ENCODE measurements at regions not wholly inside any gene's neighbourhood (a gene's known extent, or its start where the extent isn't known, plus 50 kb on each side); places are given as distances from the start of the nearest gene placed in this dataset.

DNA sequence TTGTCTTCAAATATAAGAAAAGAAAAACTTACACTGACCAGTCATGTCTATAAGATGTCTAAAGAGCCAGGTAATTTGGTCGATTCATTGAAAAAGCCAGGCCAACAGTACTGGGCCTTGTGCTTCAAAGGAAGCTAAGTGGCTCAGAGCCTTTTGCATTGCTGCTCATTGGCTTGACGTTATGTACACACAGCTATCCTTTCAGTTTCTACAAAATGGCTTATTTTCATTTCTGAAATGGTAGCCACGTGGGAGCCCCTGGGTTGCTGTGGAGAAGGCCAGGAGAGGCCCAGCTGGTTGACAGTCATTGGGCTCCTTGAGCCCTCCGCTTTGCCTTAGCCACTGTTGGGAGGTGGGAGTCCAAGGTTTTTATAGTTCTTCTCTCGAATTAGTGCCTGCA, 199.1 kb upstream of the CXorf66 start:
- Histone ChIP-seq H3K4me3 (no peak overlapping the region), H3K9me3 (no peaks in the 10 kb centered on the region), H3K4me1 (no peaks in the 10 kb centered on the region), H3K4me2 (no peak overlapping the region), H3K27ac (no peak overlapping the region)
- POLR2A ChIA-PET: no interaction called here
- FAIRE-seq (no peak), ATAC-seq (no peak), DNase-seq (ENCODE audit: low read depth in 1 of 2, low spot score in 1 of 2) (no peak)
- CTCF ChIA-PET: no interaction called here
- TF ChIP-seq FOXS1 (CRISPR knock-in tag; IDR thresholded peaks at IDR 0.05) (no peak), CTCF (IDR thresholded peaks at IDR 0.05) (no peak), KDM1A (IDR thresholded peaks at IDR 0.05; ENCODE audit: low read depth) (no peak), KDM5A (IDR thresholded peaks at IDR 0.05) (no peak), POLR2AphosphoS2 (conservative IDR thresholded peaks at IDR 0.05; ENCODE audit: low read length) (no peak), RAD21 (conservative IDR thresholded peaks at IDR 0.05 in 1 of 2, IDR thresholded peaks at IDR 0.05 in 1 of 2) (no peak), ATOH8 (CRISPR knock-in tag; IDR thresholded peaks at IDR 0.05; ENCODE audit: low read depth) (no peak), CEBPB (IDR thresholded peaks at IDR 0.05) (no peak), HOXB13 (CRISPR knock-in tag; IDR thresholded peaks at IDR 0.05; ENCODE audit: low read depth) (no peak)
- TF ChIP-seq, protein P1, sequence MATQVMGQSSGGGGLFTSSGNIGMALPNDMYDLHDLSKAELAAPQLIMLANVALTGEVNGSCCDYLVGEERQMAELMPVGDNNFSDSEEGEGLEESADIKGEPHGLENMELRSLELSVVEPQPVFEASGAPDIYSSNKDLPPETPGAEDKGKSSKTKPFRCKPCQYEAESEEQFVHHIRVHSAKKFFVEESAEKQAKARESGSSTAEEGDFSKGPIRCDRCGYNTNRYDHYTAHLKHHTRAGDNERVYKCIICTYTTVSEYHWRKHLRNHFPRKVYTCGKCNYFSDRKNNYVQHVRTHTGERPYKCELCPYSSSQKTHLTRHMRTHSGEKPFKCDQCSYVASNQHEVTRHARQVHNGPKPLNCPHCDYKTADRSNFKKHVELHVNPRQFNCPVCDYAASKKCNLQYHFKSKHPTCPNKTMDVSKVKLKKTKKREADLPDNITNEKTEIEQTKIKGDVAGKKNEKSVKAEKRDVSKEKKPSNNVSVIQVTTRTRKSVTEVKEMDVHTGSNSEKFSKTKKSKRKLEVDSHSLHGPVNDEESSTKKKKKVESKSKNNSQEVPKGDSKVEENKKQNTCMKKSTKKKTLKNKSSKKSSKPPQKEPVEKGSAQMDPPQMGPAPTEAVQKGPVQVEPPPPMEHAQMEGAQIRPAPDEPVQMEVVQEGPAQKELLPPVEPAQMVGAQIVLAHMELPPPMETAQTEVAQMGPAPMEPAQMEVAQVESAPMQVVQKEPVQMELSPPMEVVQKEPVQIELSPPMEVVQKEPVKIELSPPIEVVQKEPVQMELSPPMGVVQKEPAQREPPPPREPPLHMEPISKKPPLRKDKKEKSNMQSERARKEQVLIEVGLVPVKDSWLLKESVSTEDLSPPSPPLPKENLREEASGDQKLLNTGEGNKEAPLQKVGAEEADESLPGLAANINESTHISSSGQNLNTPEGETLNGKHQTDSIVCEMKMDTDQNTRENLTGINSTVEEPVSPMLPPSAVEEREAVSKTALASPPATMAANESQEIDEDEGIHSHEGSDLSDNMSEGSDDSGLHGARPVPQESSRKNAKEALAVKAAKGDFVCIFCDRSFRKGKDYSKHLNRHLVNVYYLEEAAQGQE (IDR thresholded peaks at IDR 0.05): no peak
- 8% methylated on average over 5 of the region's 5 CpGs for WGBS (ENCODE audit: missing lambda C conversion rate)

DNA sequence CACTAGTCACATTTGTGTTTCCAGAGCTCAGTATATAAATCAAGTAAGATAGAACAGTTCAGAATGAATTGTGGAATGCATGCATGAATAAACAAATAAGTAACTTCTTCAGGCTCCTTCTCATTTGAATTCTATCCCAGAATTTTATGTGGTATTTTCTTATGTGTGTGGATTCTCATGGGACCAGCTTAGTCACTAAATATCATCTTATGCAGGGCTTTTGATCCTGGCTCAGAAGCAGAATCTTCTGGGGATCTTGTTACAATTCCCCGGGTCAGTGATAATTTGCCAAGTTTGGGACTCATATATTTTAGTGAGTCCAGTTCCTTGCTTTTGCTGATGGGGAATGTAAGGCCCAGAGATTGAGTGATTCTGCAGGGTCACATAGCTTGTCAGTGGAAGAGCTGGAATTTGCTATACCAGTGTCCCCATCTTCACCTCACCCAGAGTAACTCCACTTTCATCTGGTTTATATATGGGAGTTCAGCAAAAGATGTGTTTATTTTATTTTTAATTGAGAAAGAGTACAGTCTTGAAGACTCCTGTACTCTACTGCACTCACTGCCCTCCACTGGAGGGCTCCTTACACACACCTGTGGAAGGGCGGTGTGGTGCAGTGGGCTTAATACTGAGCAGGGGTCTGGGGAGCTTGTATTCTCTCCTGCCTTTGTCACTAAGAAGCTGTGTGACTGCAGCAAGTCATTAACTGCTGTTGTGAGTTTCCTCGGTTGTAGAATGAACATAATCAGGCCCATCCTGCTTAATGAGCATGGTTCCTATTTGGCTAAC, 198.2 kb upstream of the CXorf66 start:
- CTCF ChIA-PET: no interaction called here
- ATAC-seq (no peak), DNase-seq (ENCODE audit: low read depth in 1 of 2, low spot score in 1 of 2) (no peak), FAIRE-seq (no peak)
- no peaks in the 10 kb centered on the region for H3K4me1 ChIP-seq
- 11% methylated on average over 3 of the region's 3 CpGs for WGBS (ENCODE audit: missing lambda C conversion rate)
- TF ChIP-seq RNF2 (IDR thresholded peaks at IDR 0.05; ENCODE audit: borderline replicate concordance, low read depth): no peak
- no peak for TF ChIP-seq PHF8 (IDR thresholded peaks at IDR 0.05; ENCODE audit: borderline replicate concordance, low read depth)
- TF ChIP-seq GATA3 (IDR thresholded peaks at IDR 0.05; ENCODE audit: borderline replicate concordance): no peak
- no peak for TF ChIP-seq SMC3 (IDR thresholded peaks at IDR 0.05)
- TF ChIP-seq SREBF2 (IDR thresholded peaks at IDR 0.05): no peak
- no peak for TF ChIP-seq RCOR1 (IDR thresholded peaks at IDR 0.05; ENCODE audit: low read depth, low read length)
- TF ChIP-seq PBX3 (IDR thresholded peaks at IDR 0.05): no peak
- no peak for TF ChIP-seq HOXB5 (CRISPR knock-in tag; IDR thresholded peaks at IDR 0.05)
- TF ChIP-seq TFCP2L1 (CRISPR knock-in tag; IDR thresholded peaks at IDR 0.05): no peak
- TF ChIP-seq, protein P2, sequence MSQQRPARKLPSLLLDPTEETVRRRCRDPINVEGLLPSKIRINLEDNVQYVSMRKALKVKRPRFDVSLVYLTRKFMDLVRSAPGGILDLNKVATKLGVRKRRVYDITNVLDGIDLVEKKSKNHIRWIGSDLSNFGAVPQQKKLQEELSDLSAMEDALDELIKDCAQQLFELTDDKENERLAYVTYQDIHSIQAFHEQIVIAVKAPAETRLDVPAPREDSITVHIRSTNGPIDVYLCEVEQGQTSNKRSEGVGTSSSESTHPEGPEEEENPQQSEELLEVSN (IDR thresholded peaks at IDR 0.05; ENCODE audit: borderline replicate concordance, low read depth): no peak
- no peak overlapping the region for H3K27ac ChIP-seq
- no peak overlapping the region for H3K4me2 ChIP-seq
- POLR2A ChIA-PET: no interaction called here
- no peak overlapping the region for H3K4me3 ChIP-seq
- no peaks in the 10 kb centered on the region for H3K9me3 ChIP-seq

Measured in A549 (cell line).